ENCODE measurements at regions not wholly inside any gene's neighbourhood (a gene's known extent, or its start where the extent isn't known, plus 50 kb on each side); places are given as distances from the start of the nearest gene placed in this dataset.
"Not testable (repeated sequence)": the region's sequence is repeated elsewhere in the genome, so short reads cannot be mapped to it uniquely, and the experiment has no call there.

DNA sequence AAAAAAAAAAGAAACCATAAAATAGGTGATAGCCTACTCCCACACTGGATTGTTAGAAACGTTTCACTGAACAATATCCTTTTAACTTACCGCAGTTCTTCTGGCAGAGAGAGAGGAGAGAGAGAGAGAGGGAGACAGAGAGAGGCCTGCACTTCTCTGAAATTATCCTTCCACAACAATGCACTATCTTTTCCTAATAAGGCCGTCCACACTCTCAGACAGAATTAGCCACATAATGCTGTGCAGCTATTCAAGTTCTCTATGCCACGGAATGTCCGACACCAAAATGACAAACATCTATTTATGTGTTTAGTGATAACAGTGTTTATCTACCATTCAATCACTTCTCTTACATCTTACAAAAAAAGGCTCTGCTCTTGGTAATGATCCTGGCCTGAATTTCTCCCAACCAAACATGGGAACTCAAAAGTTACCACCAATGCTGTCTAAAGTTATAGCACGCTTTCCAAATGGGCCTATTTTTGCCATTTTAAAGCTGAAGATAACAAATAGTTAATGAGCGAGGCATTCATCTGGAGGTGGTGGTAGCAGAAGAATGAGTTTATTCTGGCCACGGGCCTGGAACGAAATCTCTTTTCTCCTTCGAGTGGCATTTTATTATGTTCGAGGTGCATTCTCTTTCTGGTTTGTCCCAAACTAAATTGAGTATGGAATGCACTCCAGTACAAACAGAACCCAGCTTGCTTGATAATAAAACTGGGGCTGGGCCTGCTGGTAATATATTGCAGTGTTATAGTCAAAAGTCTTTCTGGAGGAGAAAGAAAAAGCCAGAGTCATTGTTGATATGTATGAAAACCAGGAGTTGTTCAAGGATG, 160.2 kb upstream of the SVIL start:
- DNase-seq (ENCODE audit: low read depth), result no peak

DNA sequence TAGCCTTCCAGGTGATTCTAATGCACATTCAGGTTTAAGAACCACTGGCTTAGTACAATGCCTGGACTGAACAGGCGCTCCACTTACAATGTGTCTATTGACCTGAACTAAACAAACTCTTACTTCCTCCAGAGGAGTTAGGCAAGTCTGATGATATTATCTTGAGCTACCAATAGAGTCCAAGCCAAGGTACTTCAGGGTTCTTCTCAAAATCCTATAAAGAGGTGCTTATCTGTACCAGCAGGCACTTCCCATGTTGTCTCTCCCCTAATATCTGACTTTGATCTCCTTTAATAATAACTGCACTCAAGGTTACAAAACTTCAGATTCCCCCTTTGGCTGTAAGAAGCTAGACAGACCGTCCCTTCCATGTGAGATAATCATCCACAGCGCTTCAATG, 157.0 kb upstream of the SVIL start:
- DNase-seq (ENCODE audit: low read depth), result no peak

DNA sequence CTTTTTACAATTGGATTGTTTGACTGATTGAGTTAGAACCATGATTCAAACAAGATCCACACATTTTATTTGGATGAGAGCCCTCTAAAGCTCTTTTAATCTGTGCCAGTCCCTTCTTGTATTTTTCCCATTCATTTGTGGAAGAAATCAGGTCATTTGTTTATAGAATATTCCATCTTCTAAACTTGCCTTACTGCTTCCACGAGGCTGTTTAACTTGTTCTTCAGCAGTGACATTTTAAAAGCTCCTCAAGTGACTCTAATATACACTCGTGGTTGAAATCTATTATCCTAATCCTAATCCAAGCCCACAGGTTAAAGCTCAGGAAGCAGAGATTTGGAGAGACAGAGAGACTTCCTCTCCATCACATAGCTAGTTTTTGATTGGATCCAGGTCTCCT, 155.4 kb upstream of the SVIL start:
- no peak for DNase-seq (ENCODE audit: low read depth)

DNA sequence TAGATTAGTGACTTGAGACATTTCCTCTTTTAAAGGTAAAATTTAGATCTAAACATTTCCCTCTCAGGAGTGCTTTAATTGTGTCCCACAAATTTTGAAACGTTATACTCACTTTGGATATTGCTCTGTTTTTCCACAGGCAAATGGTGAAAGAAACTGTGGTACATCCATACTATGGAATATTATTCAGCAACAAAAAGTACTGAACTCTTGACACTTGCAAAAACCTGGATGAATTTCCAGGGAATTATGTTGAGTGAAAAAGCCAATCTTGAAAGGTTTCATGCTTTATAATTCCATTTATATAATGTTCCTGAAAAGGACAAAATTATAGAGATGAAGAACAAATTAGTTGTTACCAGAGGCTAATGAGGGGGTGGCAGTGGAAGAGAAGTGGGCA, 153.3 kb upstream of the SVIL start:
- no peak for DNase-seq (ENCODE audit: low read depth)

DNA sequence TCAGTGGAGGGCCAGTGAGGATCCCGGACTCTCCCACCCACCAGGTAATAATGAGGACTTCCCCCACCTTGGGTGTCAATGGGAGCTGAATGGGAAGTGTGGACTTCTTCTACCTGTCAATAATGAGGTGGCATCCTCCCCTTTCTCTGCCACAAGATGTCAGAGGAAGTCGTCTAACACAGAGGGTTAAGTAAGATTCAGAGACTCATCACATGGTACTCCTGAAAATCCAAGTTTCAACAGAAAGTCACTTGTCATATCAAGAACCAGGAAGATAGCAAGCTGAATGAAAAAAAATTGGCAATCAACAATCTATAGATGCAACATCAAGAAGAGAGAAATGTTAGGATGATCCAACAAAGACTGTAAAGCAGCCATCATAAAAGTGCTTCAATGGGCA, 150.9 kb upstream of the SVIL start:
- DNase-seq (ENCODE audit: low read depth), result no peak

DNA sequence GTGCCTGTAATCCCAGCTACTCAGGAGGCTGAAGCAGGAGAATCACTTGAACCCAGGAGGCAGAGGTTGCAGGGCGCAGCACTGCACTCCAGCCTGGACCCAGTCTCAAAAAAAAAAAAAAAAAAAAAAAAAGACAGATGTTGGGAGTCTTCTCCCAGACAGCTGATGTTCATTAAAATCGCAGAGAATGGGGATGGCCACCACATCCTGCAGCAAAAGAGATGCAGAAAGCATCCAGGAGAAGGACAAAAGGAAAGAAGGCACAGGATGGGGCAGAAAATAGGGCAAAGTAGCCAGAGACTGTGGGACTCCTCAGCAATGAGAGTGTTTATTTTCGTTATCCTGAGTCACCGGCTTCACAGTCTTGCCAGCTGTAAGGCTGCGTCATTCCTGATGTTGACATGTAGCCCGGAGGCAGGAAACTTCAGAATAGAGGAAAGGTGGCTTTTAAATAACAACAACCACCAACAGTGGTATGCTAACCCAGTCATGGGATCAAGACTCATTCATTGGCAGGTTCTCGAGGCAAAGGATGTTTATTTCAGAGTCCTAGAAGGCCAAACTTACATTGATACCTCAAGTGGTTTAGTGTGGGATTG, 149.5 kb upstream of the SVIL start:
- no peak for DNase-seq (ENCODE audit: low read depth)

DNA sequence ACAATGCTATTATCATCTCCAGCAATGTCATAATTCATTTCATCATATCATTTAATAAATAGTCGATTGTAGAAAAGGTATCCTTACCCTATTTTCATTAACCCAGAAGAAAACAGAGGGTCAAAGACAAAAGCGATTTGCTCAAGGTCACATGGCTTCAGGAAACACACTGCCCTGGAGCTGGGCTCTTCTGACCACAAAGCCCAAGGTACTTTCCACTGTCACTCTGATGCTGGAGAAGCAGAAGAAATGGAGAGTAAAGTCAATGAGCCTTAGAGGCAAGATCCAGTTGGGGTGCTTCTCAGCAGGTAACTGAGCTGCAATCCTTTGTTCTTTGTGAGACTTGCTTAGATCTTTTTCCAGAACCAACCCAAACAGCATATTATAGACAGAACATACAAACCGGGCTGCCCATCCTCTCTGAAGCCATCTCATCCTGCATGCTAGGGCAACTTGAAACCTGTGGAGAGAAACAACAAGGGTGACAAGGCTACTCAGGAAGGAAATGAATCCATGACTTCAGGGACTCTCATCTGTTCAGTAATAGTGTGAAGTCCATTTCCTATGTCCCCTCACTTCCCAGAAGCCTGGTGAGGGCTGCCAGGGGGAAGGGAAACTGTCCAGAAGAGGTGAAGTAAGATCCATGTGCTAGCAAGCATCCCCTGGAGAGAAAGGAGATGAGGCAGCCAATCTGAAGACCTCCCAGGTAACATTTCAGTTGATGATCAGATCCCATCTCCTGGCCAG, 148.6 kb upstream of the SVIL start:
- DNase-seq (ENCODE audit: low read depth), result no peak

DNA sequence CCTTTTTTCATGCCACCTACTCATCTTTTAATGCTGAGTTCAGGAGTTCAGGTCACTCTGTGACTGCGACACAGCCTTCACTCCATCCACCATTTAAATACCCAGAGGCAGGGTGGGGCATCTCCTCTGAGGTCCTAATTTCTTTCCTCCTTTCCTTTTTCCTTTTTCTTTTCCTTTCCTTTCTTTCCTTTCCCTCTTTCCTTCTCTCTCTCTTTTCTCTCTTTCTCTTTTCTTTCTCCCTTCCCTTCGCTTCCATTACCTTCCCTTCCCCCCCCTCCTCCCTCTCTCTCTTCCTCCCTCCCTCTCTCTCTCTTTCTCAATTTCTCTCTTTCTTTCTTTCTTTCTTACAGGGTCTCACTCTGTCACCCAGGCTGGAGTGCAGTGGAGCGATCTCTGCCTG, 145.9 kb upstream of the SVIL start:
- DNase-seq (ENCODE audit: low read depth), result no peak

DNA sequence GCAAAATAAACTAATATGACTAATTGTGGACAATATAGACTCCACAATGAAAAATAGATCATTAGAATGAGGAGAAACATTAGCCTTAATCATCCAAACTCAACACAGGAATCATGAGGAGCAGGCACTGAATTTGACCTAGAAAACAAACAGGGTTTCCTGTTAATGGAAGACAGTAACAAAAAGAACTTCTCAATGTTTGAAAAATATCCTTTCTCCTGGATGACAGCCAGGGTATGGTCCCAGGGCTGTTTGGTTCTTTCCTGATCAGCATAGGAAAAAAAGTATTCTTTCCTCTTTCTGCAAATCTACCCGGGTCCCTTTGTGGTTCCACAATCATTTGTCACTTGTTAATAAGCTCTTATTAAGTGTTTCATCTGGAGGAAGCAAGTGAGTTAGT, 145.3 kb upstream of the SVIL start:
- DNase-seq (ENCODE audit: low read depth), result no peak

DNA sequence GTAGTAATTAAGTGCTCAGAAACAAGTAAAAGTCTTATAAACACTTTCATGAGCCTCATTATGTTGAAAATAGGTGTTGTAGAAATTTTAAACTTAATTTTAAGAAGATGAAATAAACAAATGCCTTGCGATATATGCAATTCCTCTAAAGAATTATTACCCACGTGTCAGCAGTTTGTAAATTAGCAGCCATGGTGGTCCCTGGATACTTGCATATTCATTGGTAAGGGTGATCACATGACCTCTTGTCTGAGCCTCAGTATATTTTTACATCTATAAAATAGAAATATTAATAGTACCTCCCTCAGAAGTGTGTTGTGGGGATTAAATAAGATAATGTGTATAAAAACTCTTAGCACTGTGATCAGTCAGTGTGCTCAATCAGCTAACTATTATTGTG, 141.5 kb upstream of the SVIL start:
- no peak for DNase-seq (ENCODE audit: low read depth)

DNA sequence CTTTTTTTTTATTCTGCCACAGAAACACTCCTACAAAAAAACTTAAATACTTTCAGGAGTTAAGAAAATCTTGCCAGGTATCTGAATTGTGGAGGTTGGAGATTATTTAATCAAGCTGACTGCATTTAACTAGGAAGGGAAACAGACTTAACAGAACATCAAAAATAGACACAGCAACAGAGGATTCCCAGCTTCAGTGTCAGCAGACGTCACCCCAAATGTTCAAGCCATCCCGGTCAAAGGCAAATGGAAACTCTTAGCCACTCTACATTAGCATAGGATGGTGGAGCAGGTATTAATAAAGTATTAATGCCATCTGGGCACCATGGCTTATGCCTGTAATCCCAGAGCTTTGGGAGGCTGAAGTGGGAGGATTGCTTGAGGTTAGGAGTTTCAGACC, 139.7 kb upstream of the SVIL start:
- DNase-seq (ENCODE audit: low read depth), result no peak

DNA sequence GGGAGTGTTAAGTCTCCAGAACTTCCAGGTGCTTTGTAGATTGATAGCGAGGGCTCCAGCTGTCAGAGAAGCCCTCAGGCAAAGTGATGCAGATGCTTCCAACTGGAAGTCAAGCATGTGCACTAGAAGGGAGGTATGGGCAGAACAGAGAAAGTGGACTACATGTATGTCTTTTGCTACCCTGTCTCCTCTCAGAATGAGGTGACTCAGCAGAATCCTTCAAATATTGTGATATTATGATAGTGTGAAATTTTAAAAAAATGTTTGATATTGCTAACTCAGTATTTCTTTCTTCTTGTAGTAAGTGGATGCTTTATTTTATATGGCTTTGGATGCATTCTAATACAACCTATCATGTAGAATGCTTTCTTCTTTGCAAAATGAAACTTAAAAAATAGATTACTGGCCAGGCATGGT, 138.9 kb upstream of the SVIL start:
- DNase-seq (ENCODE audit: low read depth), result no peak

DNA sequence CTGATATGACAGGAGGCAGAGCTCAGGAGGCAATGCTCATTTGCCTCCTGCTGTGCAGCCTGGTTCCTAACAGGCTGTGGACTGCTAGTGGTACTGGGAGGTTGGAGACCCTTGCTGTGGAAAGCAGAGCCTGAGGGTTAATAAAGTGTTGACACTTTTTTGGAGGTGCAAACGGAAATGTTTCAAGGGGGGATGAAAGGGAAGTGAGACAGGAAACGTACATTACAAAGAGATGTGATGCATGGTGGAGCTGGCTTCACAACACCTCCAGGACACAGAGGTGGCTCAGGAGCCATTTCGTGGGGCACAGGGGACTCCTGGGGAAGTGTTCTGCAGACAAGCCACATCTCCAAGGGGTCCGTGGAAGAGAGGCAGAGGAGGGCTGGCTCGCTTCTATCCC, 137.6 kb upstream of the SVIL start:
- DNase-seq (ENCODE audit: low read depth), result no peak

DNA sequence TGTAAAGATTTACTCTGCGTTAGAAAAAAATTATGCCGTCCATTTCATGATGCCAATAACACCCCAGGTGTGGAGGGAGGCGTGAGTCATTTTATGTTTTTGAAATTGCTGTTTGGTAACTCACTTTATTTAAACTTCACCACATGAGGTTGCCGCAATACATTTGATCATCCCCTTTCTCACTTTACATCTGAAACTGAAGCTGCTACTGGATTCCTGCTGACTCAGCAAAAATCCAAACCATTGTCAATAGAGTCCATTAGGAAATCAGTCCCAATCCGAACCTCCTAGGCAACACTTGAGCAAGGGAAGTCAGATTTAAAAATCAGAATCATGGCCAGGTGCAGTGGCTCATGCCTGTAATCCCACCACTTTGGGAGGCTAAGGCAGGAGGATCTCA, 136.6 kb upstream of the SVIL start:
- DNase-seq (ENCODE audit: low read depth), result no peak

DNA sequence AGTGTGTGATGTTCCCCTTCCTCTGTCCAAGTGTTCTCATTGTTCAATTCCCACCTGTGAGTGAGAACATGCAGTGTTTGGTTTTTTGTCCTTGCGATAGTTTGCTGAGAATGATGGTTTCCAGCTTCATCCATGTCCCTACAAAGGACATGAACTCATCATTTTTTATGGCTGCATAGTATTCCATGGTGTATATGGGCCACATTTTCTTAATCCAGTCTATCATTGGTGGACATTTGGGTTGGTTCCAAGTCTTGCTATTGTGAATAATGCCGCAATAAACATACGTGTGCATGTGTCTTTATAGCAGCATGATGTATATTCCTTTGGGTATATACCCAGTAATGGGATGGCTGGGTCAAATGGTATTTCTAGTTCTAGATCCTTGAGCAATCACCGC, 134.5 kb upstream of the SVIL start:
- DNase-seq (ENCODE audit: low read depth), result not testable (repeated sequence)

DNA sequence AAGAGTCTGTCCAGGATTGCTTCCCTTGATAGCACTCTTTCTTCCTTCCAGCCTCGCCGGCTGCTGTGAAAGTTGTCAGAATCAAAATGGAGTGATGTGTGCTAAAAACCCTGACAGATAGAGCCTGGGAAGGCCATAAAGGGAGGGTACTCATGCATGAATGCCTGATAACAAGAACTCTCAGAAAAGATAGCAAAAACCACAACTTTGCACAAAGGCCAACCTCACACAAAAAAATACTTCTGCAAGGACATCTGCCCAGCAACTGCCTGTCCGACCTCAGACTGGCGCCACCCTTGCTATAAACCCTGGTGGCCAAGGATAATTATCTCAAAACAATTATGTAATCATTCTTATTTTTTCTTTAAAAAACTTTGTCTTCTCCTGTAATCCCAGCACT, 133.2 kb upstream of the SVIL start:
- no peak for DNase-seq (ENCODE audit: low read depth)

DNA sequence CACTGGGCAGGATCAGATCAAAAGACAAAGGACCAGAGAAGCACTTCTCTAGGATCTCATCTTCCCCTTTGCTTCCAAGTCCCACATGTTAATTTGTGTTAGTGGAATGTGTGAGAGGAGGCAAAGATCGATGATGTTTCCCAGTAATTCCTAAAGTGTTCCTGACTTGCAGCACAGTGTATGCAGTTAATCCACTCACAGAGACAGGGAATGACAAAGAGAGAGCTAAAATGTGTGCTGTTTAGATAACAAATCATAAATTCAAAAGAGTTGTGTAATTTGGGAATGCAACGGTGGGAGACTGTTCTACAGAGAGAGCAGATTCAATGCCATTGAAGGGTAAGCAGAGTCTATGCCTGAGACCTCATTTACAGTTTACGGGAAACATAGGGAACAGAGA, 132.0 kb upstream of the SVIL start:
- DNase-seq (ENCODE audit: low read depth), result no peak

DNA sequence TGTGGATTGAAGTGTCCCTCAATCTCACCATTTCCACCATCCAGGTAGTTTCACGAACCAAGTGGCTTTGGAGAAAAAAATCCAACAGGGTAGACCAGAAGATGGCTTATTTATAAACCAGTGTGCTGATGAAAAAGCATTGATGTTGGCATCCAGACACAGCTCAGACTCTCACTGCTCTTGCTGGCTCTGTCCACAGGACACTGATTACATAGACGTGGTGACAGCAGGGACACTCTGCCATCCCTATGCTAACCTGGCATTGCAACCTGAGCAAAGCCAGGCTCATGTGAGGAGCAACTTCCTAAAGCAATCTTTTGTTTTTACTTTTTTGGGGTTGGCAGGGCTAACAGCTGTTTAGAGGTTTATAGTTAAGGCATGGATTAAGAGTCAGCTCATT, 130.6 kb upstream of the SVIL start:
- DNase-seq (ENCODE audit: low read depth), result no peak

DNA sequence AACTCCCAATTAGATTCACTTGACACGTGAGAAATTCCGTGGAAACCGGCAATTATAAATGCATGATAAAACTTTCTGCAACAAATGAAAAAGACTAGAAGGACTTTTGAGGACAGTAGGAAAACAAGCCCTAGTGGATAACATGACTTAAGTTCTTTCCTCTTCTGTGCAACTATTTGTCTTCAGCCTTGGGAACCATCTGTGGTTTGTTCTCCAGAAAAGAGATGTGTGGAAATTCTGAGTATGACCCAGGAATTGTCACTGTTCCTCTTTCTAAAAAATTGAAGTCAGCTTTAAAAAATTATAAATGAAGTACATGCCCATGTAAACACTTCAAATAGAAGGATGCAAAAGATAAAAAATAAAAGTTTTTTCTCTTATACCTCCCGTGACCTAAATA, 128.6 kb upstream of the SVIL start:
- DNase-seq (ENCODE audit: low read depth), result no peak

DNA sequence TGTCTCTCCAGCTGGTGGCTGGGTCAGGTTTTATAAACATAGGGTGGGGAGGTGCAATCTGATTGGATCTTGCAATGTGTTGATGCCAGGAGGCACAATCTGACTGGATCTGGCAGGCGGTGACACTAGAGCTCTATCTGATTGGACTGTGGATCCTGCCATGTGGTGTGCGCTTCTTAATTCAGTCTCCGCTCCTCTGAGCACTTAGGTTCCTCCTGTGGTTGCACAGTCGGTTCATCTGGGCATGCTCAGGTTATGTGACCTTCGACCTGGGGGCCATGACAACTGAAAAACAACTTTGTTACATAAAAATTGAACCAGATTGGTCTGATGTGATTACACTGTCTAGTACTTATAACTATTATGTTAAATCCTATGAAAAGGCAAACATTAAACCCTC, 127.1 kb upstream of the SVIL start:
- DNase-seq (ENCODE audit: low read depth), result no peak

DNA sequence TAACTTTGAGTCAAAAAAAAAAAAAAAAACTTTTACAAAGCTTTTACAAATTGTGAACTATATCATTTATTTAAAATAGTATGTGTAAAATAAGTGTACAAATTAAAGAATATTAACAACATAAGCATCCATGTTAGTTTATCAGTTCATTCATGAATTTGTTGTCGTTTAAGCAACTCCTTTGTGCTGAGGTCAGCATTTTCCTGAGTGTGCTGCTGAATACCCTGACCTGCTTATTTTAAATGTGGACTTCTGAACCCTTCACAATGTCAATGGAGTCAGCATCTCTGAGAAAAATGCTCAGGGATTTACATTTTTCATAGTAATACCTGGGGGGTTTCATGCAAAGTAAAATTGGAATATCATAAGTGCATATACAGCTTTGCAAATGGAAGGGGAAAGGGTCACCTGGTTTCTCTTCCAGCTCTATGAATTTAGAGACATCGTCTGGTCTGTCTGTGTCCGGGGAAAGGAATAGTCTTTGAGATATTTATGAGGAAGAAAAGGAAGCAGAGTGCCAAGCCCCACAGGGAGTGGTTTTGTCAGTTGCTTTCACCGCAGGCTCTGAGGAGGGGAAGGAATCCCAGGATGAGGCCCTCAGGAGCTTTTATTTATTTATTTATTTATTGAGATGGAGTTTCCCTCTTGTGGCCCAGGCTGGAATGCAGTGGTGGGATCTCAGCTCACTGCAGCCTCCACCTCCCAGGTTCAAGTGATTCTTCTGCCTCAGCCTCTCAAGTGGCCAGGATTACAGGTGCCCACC, 125.5 kb upstream of the SVIL start:
- DNase-seq (ENCODE audit: low read depth), result no peak

DNA sequence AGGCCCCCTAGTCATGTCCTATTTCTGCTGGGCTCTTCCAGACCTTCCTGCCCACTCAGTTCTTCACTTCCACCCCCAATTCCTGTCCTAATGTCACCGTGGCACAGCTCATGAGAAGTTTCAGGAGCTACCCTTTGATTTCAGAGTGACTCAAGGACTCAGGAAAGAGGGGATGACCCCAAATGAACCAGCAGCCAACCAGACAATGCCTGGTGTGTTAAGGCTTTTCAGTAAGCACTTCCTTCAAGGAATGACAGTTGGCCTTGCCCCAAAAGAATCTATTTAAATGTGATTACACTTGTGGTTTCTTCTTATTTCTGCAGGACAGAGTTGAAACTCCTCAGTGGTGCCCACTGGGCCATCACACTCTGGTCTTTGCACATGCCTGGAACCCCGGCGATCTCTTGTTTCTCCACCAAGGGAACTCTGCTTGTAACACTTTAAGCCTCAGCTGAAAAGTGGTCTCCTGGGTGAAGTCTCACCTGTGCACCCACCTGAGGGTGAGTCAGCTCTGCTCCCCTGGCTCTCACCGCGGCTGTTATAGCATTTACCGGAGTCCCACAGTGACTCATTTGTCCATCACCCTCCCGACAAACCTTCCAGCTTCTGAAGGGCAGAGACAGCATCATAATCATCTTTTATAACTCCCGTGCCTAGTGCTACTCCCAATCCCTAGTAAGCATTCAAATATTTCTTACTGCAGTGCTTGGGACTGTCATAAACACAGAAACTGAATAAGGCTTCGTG, 123.0 kb upstream of the SVIL start:
- no peak for DNase-seq (ENCODE audit: low read depth)
